ENCODE measurements at regions not wholly inside any gene's neighbourhood (a gene's known extent, or its start where the extent isn't known, plus 50 kb on each side); places are given as distances from the start of the nearest gene placed in this dataset.

- no peak overlapping the region for H3K4me3 ChIP-seq (ENCODE audit: low read depth, low read length)
- Mint-ChIP-seq H3K4me1 (no peaks in the 10 kb centered on the region), H3K27ac (no peak overlapping the region), H3K4me3 (no peak overlapping the region), H3K27me3 (peaks cover 4% of the 10 kb centered on the region), H3K36me3 (no peaks in the 10 kb centered on the region), H3K9me3 (peaks cover 0 to 1% (median 0%) of the 10 kb centered on the region in 7 donors)
- no peak overlapping the region for H3K27ac ChIP-seq (ENCODE audit: insufficient read depth, low read length, poor library complexity, severe bottlenecking)
- no peaks in the 10 kb centered on the region for H3K36me3 ChIP-seq (ENCODE audit: control insufficient read depth, insufficient read depth, low read length)
- H3K27me3 ChIP-seq (ENCODE audit: control insufficient read depth, insufficient read depth, low read length), result no peaks in the 10 kb centered on the region
- H3K4me1 ChIP-seq (ENCODE audit: control insufficient read depth, insufficient read depth, low read length, poor library complexity, severe bottlenecking), result no peaks in the 10 kb centered on the region
- ATAC-seq (ENCODE audit: low read depth in 2 of 2), result no peak
- H3K9me3 ChIP-seq (ENCODE audit: control insufficient read depth in 2 of 2, low read length in 2 of 2), result no peaks in the 10 kb centered on the region
- no peak for DNase-seq
These were observed 88.3 kb downstream of the CEBPB start for GRCh38 chr20:50278684-50279531.

DNA sequence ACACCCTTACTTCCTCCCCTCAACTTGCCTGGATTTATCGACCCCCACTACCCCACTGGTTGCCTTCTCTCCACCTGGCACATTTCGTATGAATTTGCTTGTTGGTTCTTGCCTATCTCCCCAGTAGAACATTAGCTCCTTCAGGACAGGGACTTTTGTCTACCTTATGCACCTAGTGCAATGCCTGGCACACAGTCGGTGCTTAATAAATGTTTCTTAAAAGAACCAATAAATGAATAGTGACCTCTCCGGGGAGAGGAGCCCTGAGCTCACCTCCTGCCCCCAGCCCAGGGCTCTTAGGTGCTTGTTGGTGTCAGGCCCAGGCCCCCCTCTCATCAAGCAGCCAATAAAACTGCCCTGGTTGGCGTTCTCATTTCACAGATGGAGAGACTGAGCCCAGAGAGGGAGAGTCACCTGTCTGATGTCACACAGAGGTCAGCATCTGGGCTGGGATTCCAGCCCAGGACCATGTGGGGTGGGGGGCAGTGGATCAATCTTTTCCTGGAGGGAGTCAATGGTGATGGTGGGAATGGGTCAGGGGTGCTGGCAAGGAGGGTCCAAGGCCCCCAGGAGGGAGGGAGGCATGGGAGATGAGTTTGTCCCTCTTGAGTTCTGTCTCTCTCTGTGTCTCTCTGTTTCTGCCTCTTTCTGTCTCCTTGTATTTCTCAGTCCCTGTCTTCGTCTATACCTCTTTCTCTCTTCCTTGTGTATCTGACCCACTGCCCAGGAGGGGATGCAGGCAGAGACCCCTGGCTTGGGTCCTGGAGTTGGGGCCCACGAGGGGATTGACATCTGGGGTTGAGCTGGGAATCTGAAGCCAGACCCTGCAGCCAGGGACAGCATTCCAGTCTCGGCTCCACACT is 89.6 kb downstream of the CEBPB start:
- Mint-ChIP-seq H3K9me3 (peaks cover 0 to 1% (median 0%) of the 10 kb centered on the region in 7 donors), H3K27ac (no peak overlapping the region), H3K36me3 (no peaks in the 10 kb centered on the region), H3K4me3 (no peak overlapping the region), H3K27me3 (peaks cover 4% of the 10 kb centered on the region), H3K4me1 (peaks cover 0 to 2% (median 0%) of the 10 kb centered on the region in 4 donors)
- no peak overlapping the region for H3K4me3 ChIP-seq (ENCODE audit: low read depth, low read length)
- no peak overlapping the region for H3K27ac ChIP-seq (ENCODE audit: insufficient read depth, low read length, poor library complexity, severe bottlenecking)
- H3K4me1 ChIP-seq (ENCODE audit: control insufficient read depth, insufficient read depth, low read length, poor library complexity, severe bottlenecking), result no peaks in the 10 kb centered on the region
- no peaks in the 10 kb centered on the region for H3K27me3 ChIP-seq (ENCODE audit: control insufficient read depth, insufficient read depth, low read length)
- H3K36me3 ChIP-seq (ENCODE audit: control insufficient read depth, insufficient read depth, low read length), result no peaks in the 10 kb centered on the region
- no peaks in the 10 kb centered on the region for H3K9me3 ChIP-seq (ENCODE audit: control insufficient read depth in 2 of 2, low read length in 2 of 2)
- no peak for ATAC-seq (ENCODE audit: low read depth in 2 of 2)
- no peak for DNase-seq

- DNase-seq, result no peak
- no peak overlapping the region for H3K4me3 Mint-ChIP-seq
- H3K36me3 Mint-ChIP-seq, result no peaks in the 10 kb centered on the region
- no peaks in the 10 kb centered on the region for H3K9me3 ChIP-seq (ENCODE audit: control insufficient read depth in 2 of 2, low read length in 2 of 2)
- H3K4me3 ChIP-seq (ENCODE audit: low read depth, low read length), result no peak overlapping the region
- H3K9me3 Mint-ChIP-seq, result peaks cover 0 to 1% (median 0%) of the 10 kb centered on the region in 7 donors
- no peak for ATAC-seq (ENCODE audit: low read depth in 2 of 2)
- H3K27ac Mint-ChIP-seq, result no peak overlapping the region
- H3K27me3 ChIP-seq (ENCODE audit: control insufficient read depth, insufficient read depth, low read length), result no peaks in the 10 kb centered on the region
- H3K27me3 Mint-ChIP-seq, result peaks cover 5% of the 10 kb centered on the region
- H3K36me3 ChIP-seq (ENCODE audit: control insufficient read depth, insufficient read depth, low read length), result no peaks in the 10 kb centered on the region
- H3K4me1 Mint-ChIP-seq, result peaks cover 0 to 2% (median 0%) of the 10 kb centered on the region in 4 donors
- H3K27ac ChIP-seq (ENCODE audit: insufficient read depth, low read length, poor library complexity, severe bottlenecking), result no peak overlapping the region
- no peaks in the 10 kb centered on the region for H3K4me1 ChIP-seq (ENCODE audit: control insufficient read depth, insufficient read depth, low read length, poor library complexity, severe bottlenecking)
These were observed 90.4 kb downstream of the CEBPB start for GRCh38 chr20:50280851-50281655.

- Mint-ChIP-seq H3K9me3 (peaks cover 0 to 1% (median 0%) of the 10 kb centered on the region in 7 donors), H3K4me1 (peaks cover 0 to 2% (median 0%) of the 10 kb centered on the region in 4 donors), H3K4me3 (no peak overlapping the region), H3K27me3 (peaks cover 12% of the 10 kb centered on the region), H3K36me3 (no peaks in the 10 kb centered on the region), H3K27ac (no peak overlapping the region)
- no peaks in the 10 kb centered on the region for H3K4me1 ChIP-seq (ENCODE audit: control insufficient read depth, insufficient read depth, low read length, poor library complexity, severe bottlenecking)
- no peaks in the 10 kb centered on the region for H3K9me3 ChIP-seq (ENCODE audit: control insufficient read depth in 2 of 2, low read length in 2 of 2)
- no peaks in the 10 kb centered on the region for H3K27me3 ChIP-seq (ENCODE audit: control insufficient read depth, insufficient read depth, low read length)
- no peak for DNase-seq
- H3K36me3 ChIP-seq (ENCODE audit: control insufficient read depth, insufficient read depth, low read length), result no peaks in the 10 kb centered on the region
- H3K27ac ChIP-seq (ENCODE audit: insufficient read depth, low read length, poor library complexity, severe bottlenecking), result no peak overlapping the region
- no peak overlapping the region for H3K4me3 ChIP-seq (ENCODE audit: low read depth, low read length)
- ATAC-seq (ENCODE audit: low read depth in 2 of 2), result no peak
These were observed 91.4 kb downstream of the CEBPB start for GRCh38 chr20:50281831-50282591.

- Histone ChIP-seq H3K27ac (ENCODE audit: insufficient read depth, low read length, poor library complexity, severe bottlenecking) (no peak overlapping the region), H3K27me3 (ENCODE audit: control insufficient read depth, insufficient read depth, low read length) (no peaks in the 10 kb centered on the region), H3K36me3 (ENCODE audit: control insufficient read depth, insufficient read depth, low read length) (no peaks in the 10 kb centered on the region), H3K4me1 (ENCODE audit: control insufficient read depth, insufficient read depth, low read length, poor library complexity, severe bottlenecking) (no peaks in the 10 kb centered on the region), H3K4me3 (ENCODE audit: low read depth, low read length) (no peak overlapping the region), H3K9me3 (ENCODE audit: control insufficient read depth in 2 of 2, low read length in 2 of 2) (no peaks in the 10 kb centered on the region)
- Mint-ChIP-seq H3K4me1 (peaks cover 0 to 2% (median 0%) of the 10 kb centered on the region in 4 donors), H3K9me3 (peaks cover 0 to 1% (median 0%) of the 10 kb centered on the region in 7 donors), H3K36me3 (no peaks in the 10 kb centered on the region), H3K4me3 (no peak overlapping the region), H3K27ac (no peak overlapping the region), H3K27me3 (peaks cover 13% of the 10 kb centered on the region)
- ATAC-seq (ENCODE audit: low read depth in 2 of 2), result no peak
- no peak for DNase-seq
These were observed 92.1 kb downstream of the CEBPB start for GRCh38 chr20:50282592-50283241.

DNA sequence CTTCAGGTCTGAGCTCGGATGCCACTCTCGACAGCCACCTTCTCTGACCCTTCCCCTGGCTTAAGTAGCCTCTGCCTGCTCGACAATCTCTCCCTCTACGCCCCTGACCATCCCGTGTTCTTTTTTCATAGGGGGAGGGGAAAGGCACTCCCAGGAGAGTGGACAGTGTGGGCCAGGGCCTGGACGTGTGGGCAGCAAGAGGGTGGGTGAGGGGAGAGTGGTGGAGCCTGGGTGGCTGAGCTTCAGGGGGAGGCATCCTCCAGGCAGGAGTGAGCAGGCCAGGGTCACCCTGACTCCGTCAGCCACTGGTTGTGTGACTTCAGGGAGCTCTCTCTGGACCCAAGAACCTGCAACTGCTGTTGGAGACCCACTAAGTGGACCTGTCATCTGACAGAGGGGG is 92.7 kb downstream of the CEBPB start:
- Histone ChIP-seq H3K36me3 (ENCODE audit: control insufficient read depth, insufficient read depth, low read length) (no peaks in the 10 kb centered on the region), H3K4me3 (ENCODE audit: low read depth, low read length) (no peak overlapping the region), H3K27me3 (ENCODE audit: control insufficient read depth, insufficient read depth, low read length) (no peaks in the 10 kb centered on the region), H3K4me1 (ENCODE audit: control insufficient read depth, insufficient read depth, low read length, poor library complexity, severe bottlenecking) (no peaks in the 10 kb centered on the region), H3K27ac (ENCODE audit: insufficient read depth, low read length, poor library complexity, severe bottlenecking) (no peak overlapping the region), H3K9me3 (ENCODE audit: control insufficient read depth in 2 of 2, low read length in 2 of 2) (no peaks in the 10 kb centered on the region)
- no peak for ATAC-seq (ENCODE audit: low read depth in 2 of 2)
- no peak overlapping the region for H3K27ac Mint-ChIP-seq
- H3K36me3 Mint-ChIP-seq, result no peaks in the 10 kb centered on the region
- no peak overlapping the region for H3K4me3 Mint-ChIP-seq
- H3K4me1 Mint-ChIP-seq, result peaks cover 0 to 2% (median 0%) of the 10 kb centered on the region in 4 donors
- H3K9me3 Mint-ChIP-seq, result peaks cover 0 to 1% (median 0%) of the 10 kb centered on the region in 7 donors
- peaks cover 13% of the 10 kb centered on the region for H3K27me3 Mint-ChIP-seq
- no peak for DNase-seq

All from CD4-positive, CD25-positive, alpha-beta regulatory T cell (primary cell).